ENCODE measurements at regions not wholly inside any gene's neighbourhood (a gene's known extent, or its start where the extent isn't known, plus 50 kb on each side); places are given as distances from the start of the nearest gene placed in this dataset.

DNA sequence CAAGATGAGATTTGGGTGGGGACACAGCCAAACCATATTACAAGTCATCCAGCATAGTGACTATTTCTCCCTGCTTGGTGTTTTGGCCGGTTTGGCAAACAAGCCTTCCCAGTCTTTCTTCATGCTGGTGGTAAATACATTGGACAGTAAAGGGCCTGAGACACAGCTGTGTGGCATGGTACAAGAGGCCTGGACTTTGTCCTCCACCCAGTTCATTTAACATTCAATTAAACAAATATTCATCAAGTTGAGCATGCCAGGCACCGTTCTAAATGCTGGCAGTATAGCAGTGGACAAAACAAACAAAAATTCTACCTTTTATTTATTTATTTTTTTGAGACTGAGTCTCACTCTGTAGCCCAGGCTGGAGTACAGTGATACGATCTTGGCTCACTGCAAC lies 62.7 kb upstream of the SLC28A3 start:
- Histone ChIP-seq H3K9me3 (ENCODE audit: severe bottlenecking) (no peaks in the 10 kb centered on the region), H3K27ac (ENCODE audit: poor library complexity, severe bottlenecking) (no peak overlapping the region), H3K4me1 (ENCODE audit: insufficient read depth, poor library complexity, severe bottlenecking) (no peaks in the 10 kb centered on the region), H3K4me3 (ENCODE audit: severe bottlenecking) (no peak overlapping the region), H3K27me3 (ENCODE audit: insufficient read depth, poor library complexity, severe bottlenecking) (no peaks in the 10 kb centered on the region), H3K36me3 (ENCODE audit: low read depth) (no peaks in the 10 kb centered on the region)
- TF ChIP-seq, protein P1, sequence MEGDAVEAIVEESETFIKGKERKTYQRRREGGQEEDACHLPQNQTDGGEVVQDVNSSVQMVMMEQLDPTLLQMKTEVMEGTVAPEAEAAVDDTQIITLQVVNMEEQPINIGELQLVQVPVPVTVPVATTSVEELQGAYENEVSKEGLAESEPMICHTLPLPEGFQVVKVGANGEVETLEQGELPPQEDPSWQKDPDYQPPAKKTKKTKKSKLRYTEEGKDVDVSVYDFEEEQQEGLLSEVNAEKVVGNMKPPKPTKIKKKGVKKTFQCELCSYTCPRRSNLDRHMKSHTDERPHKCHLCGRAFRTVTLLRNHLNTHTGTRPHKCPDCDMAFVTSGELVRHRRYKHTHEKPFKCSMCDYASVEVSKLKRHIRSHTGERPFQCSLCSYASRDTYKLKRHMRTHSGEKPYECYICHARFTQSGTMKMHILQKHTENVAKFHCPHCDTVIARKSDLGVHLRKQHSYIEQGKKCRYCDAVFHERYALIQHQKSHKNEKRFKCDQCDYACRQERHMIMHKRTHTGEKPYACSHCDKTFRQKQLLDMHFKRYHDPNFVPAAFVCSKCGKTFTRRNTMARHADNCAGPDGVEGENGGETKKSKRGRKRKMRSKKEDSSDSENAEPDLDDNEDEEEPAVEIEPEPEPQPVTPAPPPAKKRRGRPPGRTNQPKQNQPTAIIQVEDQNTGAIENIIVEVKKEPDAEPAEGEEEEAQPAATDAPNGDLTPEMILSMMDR (IDR thresholded peaks at IDR 0.05; ENCODE audit: poor library complexity, severe bottlenecking) = no peak
- ATAC-seq (ENCODE audit: low read depth) = no peak
- DNase-seq (ENCODE audit: low spot score) = no peak

DNA sequence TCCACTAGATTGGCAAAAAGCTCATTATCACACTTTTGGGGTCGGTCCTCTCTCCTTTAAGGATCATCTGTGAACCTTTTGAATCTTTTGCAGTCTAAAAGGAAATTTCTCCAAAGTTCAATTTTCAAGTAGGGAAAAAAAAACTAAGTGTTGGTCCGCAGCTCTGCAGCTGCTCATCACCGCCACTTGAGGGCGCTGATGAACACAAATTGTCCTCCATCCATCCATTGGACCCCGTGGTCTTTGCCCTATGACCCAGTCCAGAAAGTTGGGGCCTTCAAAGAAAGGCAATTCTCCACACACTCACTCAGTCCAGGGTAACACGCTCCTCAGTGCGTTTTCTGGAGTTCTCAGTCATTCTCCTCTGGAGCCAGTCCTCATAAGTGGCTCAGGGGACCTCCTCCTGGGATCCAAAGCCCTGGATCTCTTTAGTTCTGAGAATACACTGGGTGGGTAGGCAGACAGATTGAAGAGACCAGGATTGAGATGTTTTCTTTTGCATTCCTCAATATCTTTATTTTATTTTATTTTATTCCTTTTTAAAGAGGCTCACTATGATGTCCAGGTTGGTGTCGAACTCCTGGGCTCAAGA lies 63.6 kb upstream of the SLC28A3 start:
- Histone ChIP-seq H3K36me3 (ENCODE audit: low read depth) (no peaks in the 10 kb centered on the region), H3K27ac (ENCODE audit: poor library complexity, severe bottlenecking) (no peak overlapping the region), H3K27me3 (ENCODE audit: insufficient read depth, poor library complexity, severe bottlenecking) (no peaks in the 10 kb centered on the region), H3K4me1 (ENCODE audit: insufficient read depth, poor library complexity, severe bottlenecking) (no peaks in the 10 kb centered on the region), H3K4me3 (ENCODE audit: severe bottlenecking) (no peak overlapping the region), H3K9me3 (ENCODE audit: severe bottlenecking) (no peaks in the 10 kb centered on the region)
- TF ChIP-seq, protein P1 (IDR thresholded peaks at IDR 0.05; ENCODE audit: poor library complexity, severe bottlenecking) = peak; percentile 43
- DNase-seq (ENCODE audit: low spot score) = no peak
- ATAC-seq (ENCODE audit: low read depth) = no peak

DNA sequence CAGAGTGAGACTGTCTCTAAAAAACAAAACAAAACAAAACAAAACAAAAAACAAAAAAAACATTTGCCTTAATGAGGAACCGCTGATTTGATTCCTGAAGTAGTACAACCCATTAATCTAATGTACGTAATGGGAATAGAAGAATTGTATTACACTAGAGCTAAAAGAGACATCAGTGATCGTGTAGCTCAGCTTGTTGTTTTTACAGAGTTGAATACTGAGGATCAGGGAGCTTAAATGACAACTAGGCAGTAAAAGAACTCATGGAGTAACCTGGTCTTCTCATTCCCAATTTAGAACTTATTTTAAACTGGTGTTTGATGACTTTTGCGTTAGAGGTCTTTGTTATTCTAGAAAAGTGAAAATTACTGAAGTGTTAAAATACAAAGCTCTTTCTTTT lies 65.1 kb upstream of the SLC28A3 start:
- TF ChIP-seq, protein P1 (IDR thresholded peaks at IDR 0.05; ENCODE audit: poor library complexity, severe bottlenecking) = no peak
- DNase-seq (ENCODE audit: low spot score) (no peak), ATAC-seq (ENCODE audit: low read depth) (no peak)
- Histone ChIP-seq H3K4me1 (ENCODE audit: insufficient read depth, poor library complexity, severe bottlenecking) (no peaks in the 10 kb centered on the region), H3K36me3 (ENCODE audit: low read depth) (no peaks in the 10 kb centered on the region), H3K4me3 (ENCODE audit: severe bottlenecking) (no peak overlapping the region), H3K27me3 (ENCODE audit: insufficient read depth, poor library complexity, severe bottlenecking) (no peaks in the 10 kb centered on the region), H3K27ac (ENCODE audit: poor library complexity, severe bottlenecking) (no peak overlapping the region), H3K9me3 (ENCODE audit: severe bottlenecking) (no peaks in the 10 kb centered on the region)

- DNase-seq (ENCODE audit: low spot score) (no peak), ATAC-seq (ENCODE audit: low read depth) (no peak)
- no peaks in the 10 kb centered on the region for H3K36me3 ChIP-seq (ENCODE audit: low read depth)
- H3K27me3 ChIP-seq (ENCODE audit: insufficient read depth, poor library complexity, severe bottlenecking) = no peaks in the 10 kb centered on the region
- H3K9me3 ChIP-seq (ENCODE audit: severe bottlenecking) = no peaks in the 10 kb centered on the region
- H3K4me3 ChIP-seq (ENCODE audit: severe bottlenecking) = no peak overlapping the region
- TF ChIP-seq, protein P1 (IDR thresholded peaks at IDR 0.05; ENCODE audit: poor library complexity, severe bottlenecking) = no peak
- H3K27ac ChIP-seq (ENCODE audit: poor library complexity, severe bottlenecking) = no peak overlapping the region
- no peaks in the 10 kb centered on the region for H3K4me1 ChIP-seq (ENCODE audit: insufficient read depth, poor library complexity, severe bottlenecking)
Measured at GRCh38 chr9:84408416-84408815, 67.9 kb upstream of the SLC28A3 start.

DNA sequence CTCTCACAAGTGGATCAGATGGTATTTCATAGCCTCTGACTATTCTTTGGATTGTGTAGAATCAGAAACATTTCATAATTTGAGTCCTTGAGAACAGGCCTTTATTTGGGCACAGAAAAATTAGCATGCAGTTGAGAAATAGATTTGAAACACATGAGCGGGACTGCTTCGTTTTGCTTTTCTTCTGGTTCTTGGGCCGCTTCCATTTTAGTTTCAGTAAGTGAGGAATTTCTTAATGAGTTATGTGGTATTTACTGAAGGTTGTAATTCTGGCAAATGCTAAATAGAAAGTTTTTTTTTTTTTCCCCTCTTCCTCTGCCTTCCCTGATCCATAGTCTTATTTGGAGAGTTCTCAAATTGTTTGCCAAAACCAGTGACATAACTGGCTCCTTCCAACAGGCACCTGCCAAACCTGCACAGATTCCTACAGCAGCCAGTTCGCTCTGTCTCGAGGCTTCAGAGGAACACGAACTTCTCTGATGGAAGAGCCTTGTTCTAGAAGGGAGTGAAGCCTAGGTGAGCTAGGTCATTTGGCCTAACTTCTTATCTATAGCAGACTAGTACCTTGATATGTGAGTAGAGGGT lies 71.2 kb upstream of the SLC28A3 start:
- H3K4me3 ChIP-seq (ENCODE audit: severe bottlenecking) = no peak overlapping the region
- H3K27ac ChIP-seq (ENCODE audit: poor library complexity, severe bottlenecking) = no peak overlapping the region
- no peaks in the 10 kb centered on the region for H3K9me3 ChIP-seq (ENCODE audit: severe bottlenecking)
- no peaks in the 10 kb centered on the region for H3K27me3 ChIP-seq (ENCODE audit: insufficient read depth, poor library complexity, severe bottlenecking)
- ATAC-seq (ENCODE audit: low read depth) (no peak), DNase-seq (ENCODE audit: low spot score) (no peak)
- H3K36me3 ChIP-seq (ENCODE audit: low read depth) = no peaks in the 10 kb centered on the region
- TF ChIP-seq, protein P1 (IDR thresholded peaks at IDR 0.05; ENCODE audit: poor library complexity, severe bottlenecking) = no peak
- H3K4me1 ChIP-seq (ENCODE audit: insufficient read depth, poor library complexity, severe bottlenecking) = no peaks in the 10 kb centered on the region
